ENCODE measurements at regions not wholly inside any gene's neighbourhood (a gene's known extent, or its start where the extent isn't known, plus 50 kb on each side); places are given as distances from the start of the nearest gene placed in this dataset.

- Histone ChIP-seq H3K27me3 (ENCODE audit: control insufficient read depth, insufficient read depth, low read length) (no peaks in the 10 kb centered on the region), H2AFZ (ENCODE audit: low read length) (no peak overlapping the region), H3K4me1 (ENCODE audit: control insufficient read depth, extremely low read depth, insufficient read depth, low read length) (peaks cover 18% of the 10 kb centered on the region), H3K27ac (ENCODE audit: insufficient read depth, low read length) (no peak overlapping the region), H3K36me3 (ENCODE audit: control insufficient read depth, insufficient read depth, low read length) (no peaks in the 10 kb centered on the region), H3K9ac (ENCODE audit: insufficient read depth, low read length) (no peak overlapping the region), H3K4me3 (replicated peaks in 1 of 4; ENCODE audit: control extremely low read depth in 1 of 4, insufficient read depth in 1 of 4, low read depth in 3 of 4, low read length in 4 of 4) (no peak overlapping the region), H3K79me2 (ENCODE audit: control insufficient read depth, insufficient read depth, low read length) (no peaks in the 10 kb centered on the region), H4K20me1 (ENCODE audit: control insufficient read depth, extremely low read depth, insufficient read depth, low read length) (no peaks in the 10 kb centered on the region), H3K9me3 (ENCODE audit: control insufficient read depth, insufficient read depth, low read depth, low read length) (no peaks in the 10 kb centered on the region), H3K4me2 (ENCODE audit: extremely low read depth, insufficient read depth, low read length) (no peak overlapping the region)
- peak in 1 of 2 donors; percentile 25 for DNase-seq (ENCODE audit: low read depth in 2 of 2)
- no peak for TF ChIP-seq EZH2 (IDR thresholded peaks at IDR 0.05; ENCODE audit: low read length, missing control alignments)
- TF ChIP-seq, protein P1, sequence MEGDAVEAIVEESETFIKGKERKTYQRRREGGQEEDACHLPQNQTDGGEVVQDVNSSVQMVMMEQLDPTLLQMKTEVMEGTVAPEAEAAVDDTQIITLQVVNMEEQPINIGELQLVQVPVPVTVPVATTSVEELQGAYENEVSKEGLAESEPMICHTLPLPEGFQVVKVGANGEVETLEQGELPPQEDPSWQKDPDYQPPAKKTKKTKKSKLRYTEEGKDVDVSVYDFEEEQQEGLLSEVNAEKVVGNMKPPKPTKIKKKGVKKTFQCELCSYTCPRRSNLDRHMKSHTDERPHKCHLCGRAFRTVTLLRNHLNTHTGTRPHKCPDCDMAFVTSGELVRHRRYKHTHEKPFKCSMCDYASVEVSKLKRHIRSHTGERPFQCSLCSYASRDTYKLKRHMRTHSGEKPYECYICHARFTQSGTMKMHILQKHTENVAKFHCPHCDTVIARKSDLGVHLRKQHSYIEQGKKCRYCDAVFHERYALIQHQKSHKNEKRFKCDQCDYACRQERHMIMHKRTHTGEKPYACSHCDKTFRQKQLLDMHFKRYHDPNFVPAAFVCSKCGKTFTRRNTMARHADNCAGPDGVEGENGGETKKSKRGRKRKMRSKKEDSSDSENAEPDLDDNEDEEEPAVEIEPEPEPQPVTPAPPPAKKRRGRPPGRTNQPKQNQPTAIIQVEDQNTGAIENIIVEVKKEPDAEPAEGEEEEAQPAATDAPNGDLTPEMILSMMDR (conservative IDR thresholded peaks at IDR 0.05 in 1 of 2, IDR thresholded peaks at IDR 0.05 in 1 of 2; ENCODE audit: low read depth in 1 of 2, low read length in 2 of 2) = no peak
These were observed 232.3 kb upstream of the USP24 start for GRCh38 chr1:55447488-55447887.

- H3K4me2 ChIP-seq (ENCODE audit: extremely low read depth, insufficient read depth, low read length) = no peak overlapping the region
- H2AFZ ChIP-seq (ENCODE audit: low read length) = no peak overlapping the region
- peaks cover 18% of the 10 kb centered on the region for H3K4me1 ChIP-seq (ENCODE audit: control insufficient read depth, extremely low read depth, insufficient read depth, low read length)
- DNase-seq (ENCODE audit: low read depth in 2 of 2) = peak in 1 of 2 donors; percentile 83
- H3K9ac ChIP-seq (ENCODE audit: insufficient read depth, low read length) = no peak overlapping the region
- H3K36me3 ChIP-seq (ENCODE audit: control insufficient read depth, insufficient read depth, low read length) = no peaks in the 10 kb centered on the region
- no peaks in the 10 kb centered on the region for H3K79me2 ChIP-seq (ENCODE audit: control insufficient read depth, insufficient read depth, low read length)
- no peak for TF ChIP-seq EZH2 (IDR thresholded peaks at IDR 0.05; ENCODE audit: low read length, missing control alignments)
- TF ChIP-seq, protein P1 (conservative IDR thresholded peaks at IDR 0.05 in 1 of 2, IDR thresholded peaks at IDR 0.05 in 1 of 2; ENCODE audit: low read depth in 1 of 2, low read length in 2 of 2) = no peak
- H3K4me3 ChIP-seq (replicated peaks in 1 of 4; ENCODE audit: control extremely low read depth in 1 of 4, insufficient read depth in 1 of 4, low read depth in 3 of 4, low read length in 4 of 4) = no peak overlapping the region
- no peaks in the 10 kb centered on the region for H3K9me3 ChIP-seq (ENCODE audit: control insufficient read depth, insufficient read depth, low read depth, low read length)
- no peaks in the 10 kb centered on the region for H3K27me3 ChIP-seq (ENCODE audit: control insufficient read depth, insufficient read depth, low read length)
- H4K20me1 ChIP-seq (ENCODE audit: control insufficient read depth, extremely low read depth, insufficient read depth, low read length) = no peaks in the 10 kb centered on the region
- peak overlapping the region; percentile 30 for H3K27ac ChIP-seq (ENCODE audit: insufficient read depth, low read length)
These were observed 231.2 kb upstream of the USP24 start for GRCh38 chr1:55446351-55446750.

DNA sequence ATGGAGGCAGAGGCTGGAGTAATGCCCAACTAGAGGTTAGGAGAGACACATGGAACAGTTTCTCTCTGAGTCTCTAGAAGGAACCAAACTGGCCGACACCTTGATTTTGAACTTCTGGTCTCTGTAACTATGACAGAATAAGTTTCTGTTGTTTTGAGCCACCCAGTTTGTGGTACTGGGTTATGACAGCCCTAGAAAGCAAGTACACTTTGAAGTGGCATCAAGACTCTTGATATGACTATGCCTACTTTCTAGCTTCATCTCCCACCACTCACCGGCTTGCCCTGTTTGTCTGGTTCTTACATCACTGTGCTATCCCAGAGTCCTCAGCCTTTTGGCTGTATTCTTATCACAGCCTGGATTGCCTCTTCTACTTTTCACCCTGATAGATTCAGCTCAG is 230.3 kb upstream of the USP24 start:
- TF ChIP-seq, protein P1 (conservative IDR thresholded peaks at IDR 0.05 in 1 of 2, IDR thresholded peaks at IDR 0.05 in 1 of 2; ENCODE audit: low read depth in 1 of 2, low read length in 2 of 2) = no peak
- no peak for TF ChIP-seq EZH2 (IDR thresholded peaks at IDR 0.05; ENCODE audit: low read length, missing control alignments)
- H4K20me1 ChIP-seq (ENCODE audit: control insufficient read depth, extremely low read depth, insufficient read depth, low read length) = no peaks in the 10 kb centered on the region
- H3K27ac ChIP-seq (ENCODE audit: insufficient read depth, low read length) = peak overlapping the region; percentile 30
- H3K79me2 ChIP-seq (ENCODE audit: control insufficient read depth, insufficient read depth, low read length) = no peaks in the 10 kb centered on the region
- H3K4me2 ChIP-seq (ENCODE audit: extremely low read depth, insufficient read depth, low read length) = no peak overlapping the region
- no peak overlapping the region for H3K9ac ChIP-seq (ENCODE audit: insufficient read depth, low read length)
- H3K4me3 ChIP-seq (replicated peaks in 1 of 4; ENCODE audit: control extremely low read depth in 1 of 4, insufficient read depth in 1 of 4, low read depth in 3 of 4, low read length in 4 of 4) = no peak overlapping the region
- H2AFZ ChIP-seq (ENCODE audit: low read length) = no peak overlapping the region
- H3K9me3 ChIP-seq (ENCODE audit: control insufficient read depth, insufficient read depth, low read depth, low read length) = no peaks in the 10 kb centered on the region
- H3K36me3 ChIP-seq (ENCODE audit: control insufficient read depth, insufficient read depth, low read length) = no peaks in the 10 kb centered on the region
- H3K27me3 ChIP-seq (ENCODE audit: control insufficient read depth, insufficient read depth, low read length) = no peaks in the 10 kb centered on the region
- peaks cover 18% of the 10 kb centered on the region for H3K4me1 ChIP-seq (ENCODE audit: control insufficient read depth, extremely low read depth, insufficient read depth, low read length)
- no peak for DNase-seq (ENCODE audit: low read depth in 2 of 2)
